ENCODE measurements at regions not wholly inside any gene's neighbourhood (a gene's known extent, or its start where the extent isn't known, plus 50 kb on each side); places are given as distances from the start of the nearest gene placed in this dataset.

DNA sequence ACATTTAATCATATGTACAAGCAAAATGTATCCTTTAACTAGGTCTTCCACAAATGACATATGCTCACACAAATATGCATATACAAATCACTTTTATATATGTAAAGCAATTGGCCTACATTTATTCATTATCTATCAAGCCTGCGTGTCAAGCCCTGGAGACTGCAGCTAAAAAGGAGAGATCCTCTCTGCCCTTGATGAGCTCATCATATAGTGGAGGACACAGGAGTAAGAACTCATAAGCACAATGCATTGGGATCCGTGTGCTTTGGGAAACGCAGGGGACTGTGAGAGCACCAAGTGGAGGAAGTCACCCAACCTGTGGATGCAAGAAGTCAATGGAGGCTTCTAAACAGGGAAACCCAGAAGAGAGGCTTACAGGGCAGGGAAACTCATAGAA, 735.7 kb downstream of the BCL11B start:
- TF ChIP-seq POLR2A (IDR thresholded peaks at IDR 0.05; ENCODE audit: low read depth, low read length) (no peak), CEBPB (IDR thresholded peaks at IDR 0.05; ENCODE audit: low read depth, low read length) (no peak), FOS (IDR thresholded peaks at IDR 0.05; ENCODE audit: low read depth, low read length) (no peak), BHLHE40 (IDR thresholded peaks at IDR 0.05; ENCODE audit: low read depth, low read length) (no peak)
- TF ChIP-seq, protein P1, sequence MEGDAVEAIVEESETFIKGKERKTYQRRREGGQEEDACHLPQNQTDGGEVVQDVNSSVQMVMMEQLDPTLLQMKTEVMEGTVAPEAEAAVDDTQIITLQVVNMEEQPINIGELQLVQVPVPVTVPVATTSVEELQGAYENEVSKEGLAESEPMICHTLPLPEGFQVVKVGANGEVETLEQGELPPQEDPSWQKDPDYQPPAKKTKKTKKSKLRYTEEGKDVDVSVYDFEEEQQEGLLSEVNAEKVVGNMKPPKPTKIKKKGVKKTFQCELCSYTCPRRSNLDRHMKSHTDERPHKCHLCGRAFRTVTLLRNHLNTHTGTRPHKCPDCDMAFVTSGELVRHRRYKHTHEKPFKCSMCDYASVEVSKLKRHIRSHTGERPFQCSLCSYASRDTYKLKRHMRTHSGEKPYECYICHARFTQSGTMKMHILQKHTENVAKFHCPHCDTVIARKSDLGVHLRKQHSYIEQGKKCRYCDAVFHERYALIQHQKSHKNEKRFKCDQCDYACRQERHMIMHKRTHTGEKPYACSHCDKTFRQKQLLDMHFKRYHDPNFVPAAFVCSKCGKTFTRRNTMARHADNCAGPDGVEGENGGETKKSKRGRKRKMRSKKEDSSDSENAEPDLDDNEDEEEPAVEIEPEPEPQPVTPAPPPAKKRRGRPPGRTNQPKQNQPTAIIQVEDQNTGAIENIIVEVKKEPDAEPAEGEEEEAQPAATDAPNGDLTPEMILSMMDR (conservative IDR thresholded peaks at IDR 0.05; ENCODE audit: low read depth, low read length), result no peak

All from IMR-90 (cell line).